ENCODE measurements at regions not wholly inside any gene's neighbourhood (a gene's known extent, or its start where the extent isn't known, plus 50 kb on each side); places are given as distances from the start of the nearest gene placed in this dataset.
"Not testable (repeated sequence)": the region's sequence is repeated elsewhere in the genome, so short reads cannot be mapped to it uniquely, and the experiment has no call there.

DNA sequence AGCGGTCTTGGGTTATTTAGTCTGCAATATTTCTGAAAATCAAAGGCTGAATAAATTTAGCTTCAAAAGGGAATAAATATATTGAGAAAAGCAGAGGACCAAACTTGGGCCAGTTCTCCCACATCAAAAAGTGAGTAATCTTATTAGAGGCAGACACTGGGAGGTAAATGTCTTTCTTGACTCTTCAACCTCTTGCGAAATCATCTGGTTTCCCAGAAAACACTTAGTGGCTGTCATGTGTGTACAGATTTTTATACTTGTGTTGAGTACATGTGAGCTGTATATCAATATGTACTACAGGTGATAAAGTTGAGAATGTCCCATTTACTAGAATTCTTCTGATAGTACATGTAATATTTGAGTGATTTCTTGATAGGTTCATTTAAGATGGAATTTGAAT is 454.9 kb downstream of the PRR16 start:
- DNase-seq (ENCODE audit: low spot score), result no peak

DNA sequence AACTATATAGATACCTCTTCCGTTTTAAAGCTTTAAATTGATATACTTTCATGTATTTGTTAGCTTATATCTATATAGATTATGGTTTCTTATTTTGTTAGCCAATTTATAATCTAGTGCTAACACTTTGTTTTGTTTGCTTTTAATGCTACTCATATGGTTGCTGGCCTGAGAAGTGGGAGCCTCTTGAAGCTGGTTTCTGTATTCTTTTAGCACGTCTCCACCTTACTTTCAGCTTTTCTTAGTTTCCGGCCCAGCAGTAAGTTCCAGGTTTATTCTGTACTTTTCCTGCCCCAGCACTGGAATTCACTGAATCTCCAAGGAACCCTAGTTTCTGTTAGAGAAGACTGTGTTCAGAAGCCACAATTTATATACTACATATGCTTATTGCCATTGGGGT is 458.9 kb downstream of the PRR16 start:
- no peak for DNase-seq (ENCODE audit: low spot score)

DNA sequence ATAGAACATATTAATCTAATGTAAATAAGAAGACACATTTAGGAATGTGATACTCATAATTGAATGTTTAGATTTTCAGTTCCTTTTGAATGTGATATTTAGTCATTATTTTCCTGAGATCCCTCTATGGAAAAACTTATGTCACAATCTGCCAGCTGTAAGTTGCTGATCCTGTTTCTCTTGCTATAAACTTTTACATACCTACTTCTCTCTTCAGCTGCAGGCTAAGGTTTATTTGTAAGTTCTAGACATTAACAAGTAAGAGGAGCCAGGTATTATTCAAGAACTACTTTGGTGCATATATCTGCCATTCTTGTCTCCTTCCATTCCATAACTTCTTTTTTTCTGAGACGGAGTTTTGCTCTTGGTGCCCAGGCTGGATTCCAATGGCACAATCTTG is 462.4 kb downstream of the PRR16 start:
- no peak for DNase-seq (ENCODE audit: low spot score)

DNA sequence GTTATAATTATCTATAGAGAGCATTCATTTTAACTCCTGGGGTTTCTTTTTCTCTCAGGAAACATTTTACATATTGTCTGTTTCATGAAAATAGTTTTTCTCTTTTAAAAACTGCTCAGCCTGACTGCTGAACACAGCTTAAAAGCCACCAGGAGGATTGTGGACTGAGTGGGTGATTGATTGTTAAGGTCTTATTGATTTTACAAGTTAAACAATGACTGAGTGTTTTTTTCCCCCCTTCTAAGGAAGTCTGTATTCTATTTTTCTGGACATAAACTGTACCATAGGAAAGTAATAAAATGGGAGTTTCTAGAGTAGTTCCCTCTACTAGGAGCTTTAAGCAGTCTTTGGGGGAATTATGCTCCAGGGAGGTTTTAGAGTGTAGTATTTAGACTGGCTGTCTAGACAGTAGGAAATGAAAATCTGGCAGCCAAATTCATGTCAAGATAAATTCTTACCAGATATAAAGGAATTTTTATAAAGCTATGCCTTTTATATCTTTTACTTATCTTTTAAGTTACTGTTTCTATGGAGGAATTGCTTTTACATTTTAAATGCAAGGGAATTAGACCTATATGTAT is 463.9 kb downstream of the PRR16 start:
- no peak for DNase-seq (ENCODE audit: low spot score)

DNA sequence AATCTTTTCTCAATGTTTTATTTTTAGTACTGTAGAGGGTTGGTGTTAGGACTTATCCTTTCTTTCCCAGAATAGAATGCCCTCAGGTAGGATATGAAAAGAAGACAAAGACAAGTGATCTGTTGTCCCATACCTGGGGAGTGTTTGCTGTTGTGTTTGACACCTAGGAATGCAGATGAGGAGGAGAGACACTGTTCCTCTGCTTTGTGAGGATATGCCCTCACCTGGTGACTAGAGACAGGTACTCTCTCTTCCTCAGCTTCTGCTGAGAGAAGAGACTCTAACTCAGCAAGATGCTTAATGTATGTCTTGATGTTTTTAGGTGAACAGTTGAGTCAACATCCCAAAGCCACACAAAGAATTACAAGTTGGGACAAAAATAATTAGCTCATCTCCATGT is 468.4 kb downstream of the PRR16 start:
- no peak for DNase-seq (ENCODE audit: low spot score)

DNA sequence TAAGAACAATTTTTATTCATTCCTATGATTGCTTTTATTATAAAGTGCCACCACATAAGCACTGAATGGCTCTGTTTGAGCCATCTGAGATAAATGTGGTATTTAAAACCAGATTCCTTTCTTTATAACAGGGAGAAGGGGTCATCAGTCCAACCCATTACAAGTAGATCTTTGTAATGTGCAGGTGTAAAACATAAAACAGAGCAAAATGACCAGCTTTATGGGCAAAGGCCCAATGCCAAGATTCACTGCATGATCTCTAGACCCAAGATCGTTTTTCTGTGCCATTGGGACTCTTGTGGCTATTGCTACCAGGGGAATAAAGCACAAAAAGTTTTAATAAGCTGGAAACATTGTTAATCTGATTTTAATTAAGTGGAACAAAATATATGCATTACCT is 469.9 kb downstream of the PRR16 start:
- DNase-seq (ENCODE audit: low spot score), result no peak

DNA sequence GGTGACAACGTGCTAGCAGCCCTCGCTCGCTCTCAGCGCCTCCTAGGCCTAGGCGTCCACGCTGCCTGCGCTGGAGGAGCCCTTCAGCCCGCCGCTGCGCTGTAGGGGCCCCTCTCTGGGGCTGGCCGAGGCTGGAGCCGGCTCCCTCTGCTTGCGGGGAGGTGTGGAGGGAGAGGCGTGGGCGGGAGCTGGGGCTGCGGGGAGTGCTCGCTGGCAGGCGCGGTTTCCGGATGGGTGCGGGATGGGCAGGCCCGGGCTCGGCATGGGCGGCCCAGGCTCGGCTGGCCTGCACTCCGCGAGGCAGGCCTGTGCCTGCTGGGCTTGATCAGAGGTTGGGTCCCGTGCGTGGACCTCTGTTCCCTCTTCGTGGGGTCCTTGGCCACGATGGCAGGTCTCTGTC is 472.6 kb downstream of the PRR16 start:
- no peak for DNase-seq (ENCODE audit: low spot score)

DNA sequence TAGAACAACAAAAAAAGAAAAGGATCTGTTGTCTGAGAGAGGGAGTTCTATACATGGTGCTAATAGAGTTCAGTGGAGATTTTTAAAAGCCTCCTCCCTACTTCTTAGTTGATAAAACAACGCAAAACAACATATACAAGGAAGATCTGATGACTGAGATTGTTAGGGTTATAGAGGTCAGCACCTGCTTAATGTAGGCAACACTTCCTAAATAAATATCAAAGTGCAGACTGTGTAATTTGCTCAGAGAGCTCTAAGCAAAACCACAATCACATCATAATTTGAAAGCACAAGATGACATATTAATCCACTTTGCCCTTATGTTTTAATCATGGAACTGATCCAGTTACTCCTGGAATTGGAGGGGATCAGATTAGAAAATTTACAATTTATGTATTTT is 474.5 kb downstream of the PRR16 start:
- no peak for DNase-seq (ENCODE audit: low spot score)

DNA sequence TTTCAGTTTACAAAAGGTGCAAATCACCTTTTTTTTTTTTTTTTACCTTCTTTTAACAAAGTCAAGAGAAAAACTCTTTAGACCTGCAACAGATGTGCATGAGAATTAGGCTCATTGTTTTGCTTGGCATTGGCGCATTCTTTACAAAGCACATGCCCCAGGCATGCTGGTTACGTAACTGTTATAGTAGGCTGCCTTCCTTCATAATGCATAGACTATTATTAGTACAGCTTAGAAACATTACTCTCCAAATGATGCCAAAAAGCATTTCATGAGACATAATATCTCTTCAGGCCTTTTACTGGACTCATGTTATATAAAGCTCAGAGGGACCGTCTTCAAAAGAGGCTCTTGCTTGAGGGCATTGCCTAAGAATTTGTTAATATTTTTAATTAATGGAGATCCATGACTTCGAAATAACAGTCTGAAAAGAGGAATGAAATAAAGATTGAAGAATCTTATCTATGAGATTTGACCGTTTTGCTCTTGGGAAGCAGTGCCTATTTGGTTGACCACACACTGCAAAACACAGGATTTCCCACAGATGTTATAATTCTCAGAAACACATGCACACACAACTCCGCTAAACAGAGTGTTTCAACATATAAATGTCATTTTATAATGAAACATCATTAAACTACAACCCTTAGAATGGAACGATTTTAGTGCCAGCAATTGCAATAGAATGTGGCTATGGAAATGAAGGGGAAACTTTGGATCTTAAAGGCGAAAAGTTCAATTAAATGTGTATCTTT is 478.7 kb downstream of the PRR16 start:
- DNase-seq (ENCODE audit: low spot score), result no peak

DNA sequence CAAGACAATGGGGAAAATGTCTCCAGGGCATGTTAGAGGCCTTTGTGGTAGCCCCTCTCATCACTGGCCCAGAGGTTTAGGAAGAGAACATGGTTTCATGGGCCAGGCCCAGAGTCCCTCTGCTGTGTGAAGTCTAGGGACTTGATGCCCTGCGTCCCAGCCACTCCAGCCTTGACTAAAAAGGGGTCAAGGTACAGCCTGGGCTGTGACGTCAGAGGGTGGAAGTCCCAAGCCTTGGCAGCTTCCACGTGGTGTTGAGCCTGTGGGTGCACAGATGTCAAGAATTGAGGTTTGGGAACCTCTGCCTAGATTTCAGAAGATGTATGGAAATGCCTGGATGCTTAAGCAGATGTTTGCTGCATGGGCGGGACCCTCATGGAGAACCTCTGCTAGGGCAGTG is 485.5 kb downstream of the PRR16 start:
- not testable (repeated sequence) for DNase-seq (ENCODE audit: low spot score)

DNA sequence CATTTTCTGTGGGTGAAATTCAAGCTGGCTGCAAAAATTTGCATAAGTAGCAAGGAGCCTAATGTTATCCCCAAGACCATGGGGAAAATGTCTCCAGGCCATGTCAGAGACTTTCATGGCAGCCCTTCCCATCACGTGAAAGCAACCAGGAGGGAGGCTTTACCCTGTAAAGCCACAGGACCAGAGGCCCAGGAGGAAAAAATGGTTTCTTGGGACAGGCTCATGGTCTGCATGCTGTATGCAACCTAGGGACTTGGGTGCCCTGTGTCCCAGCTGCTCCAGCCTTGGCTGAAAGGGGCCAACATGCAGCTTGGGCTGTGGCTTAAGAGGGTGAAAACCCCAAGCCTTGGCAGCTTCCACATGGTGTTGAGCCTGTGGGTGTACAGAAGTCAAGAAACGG is 489.3 kb downstream of the PRR16 start:
- not testable (repeated sequence) for DNase-seq (ENCODE audit: low spot score)

DNA sequence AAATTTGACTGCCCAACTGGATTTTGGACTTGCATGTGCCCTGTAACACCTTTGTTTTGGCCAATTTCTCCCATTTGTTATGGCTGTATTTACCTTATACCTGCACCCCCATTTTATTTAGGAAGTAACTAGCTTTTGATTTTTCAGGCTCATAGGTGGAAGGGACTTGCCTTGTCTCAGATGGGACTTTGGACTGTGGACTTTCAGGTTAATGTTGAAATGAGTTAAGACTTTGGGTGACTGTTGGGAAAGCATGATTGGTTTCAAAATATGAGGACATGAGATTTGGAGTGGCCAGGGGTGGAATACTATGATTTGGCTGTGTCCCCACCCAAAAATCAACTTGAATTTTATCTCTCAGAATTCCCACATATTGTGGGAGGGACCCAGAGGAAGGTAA is 490.2 kb downstream of the PRR16 start:
- DNase-seq (ENCODE audit: low spot score), result no peak

DNA sequence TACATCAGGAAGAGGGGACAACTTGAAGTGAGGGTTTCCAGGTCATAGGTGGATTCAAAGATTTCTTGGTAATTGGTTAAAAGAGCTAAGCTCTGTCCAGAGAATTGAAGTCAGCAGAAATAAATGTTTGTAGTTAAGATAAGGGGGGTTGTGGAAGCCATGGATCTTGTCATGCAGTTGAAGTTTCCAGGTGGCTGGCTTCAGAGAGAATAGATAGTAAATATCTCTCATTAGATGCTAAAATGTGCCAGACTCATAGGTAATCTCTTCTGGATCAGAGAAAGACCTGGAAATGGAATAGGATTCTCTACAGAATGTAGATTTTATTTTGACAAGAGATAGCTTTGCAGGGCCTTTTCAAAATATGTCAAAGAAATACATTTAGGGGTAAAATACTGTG is 491.7 kb downstream of the PRR16 start:
- DNase-seq (ENCODE audit: low spot score), result no peak

DNA sequence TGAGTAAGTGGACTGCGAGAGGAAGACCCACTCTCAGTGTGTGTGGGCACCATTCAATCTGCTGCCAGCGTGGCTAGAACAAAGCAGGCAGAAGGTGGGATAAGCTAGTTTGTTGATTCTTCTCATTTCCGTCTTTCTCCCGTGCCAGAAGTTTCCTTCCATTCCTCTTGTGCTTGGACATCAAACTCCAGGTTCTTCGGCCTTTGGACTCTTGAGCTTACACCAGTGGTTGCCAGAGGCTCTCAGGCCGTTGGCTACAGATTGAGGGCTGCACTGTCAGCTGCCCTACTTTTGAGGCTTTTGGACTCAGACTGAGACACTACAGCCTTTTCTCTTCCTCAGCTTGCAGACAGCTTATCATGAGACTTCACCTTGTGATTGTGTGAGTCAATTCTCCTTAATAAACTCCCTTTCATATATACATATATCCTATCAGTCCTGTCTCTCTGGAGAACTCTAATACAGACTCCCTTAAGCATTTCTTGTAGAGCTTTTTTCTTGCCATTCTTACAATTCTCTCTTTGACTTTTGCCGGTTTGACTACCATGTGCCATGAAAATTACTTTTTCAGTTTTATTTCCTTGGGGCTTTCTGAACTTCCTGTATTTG is 494.9 kb downstream of the PRR16 start:
- DNase-seq (ENCODE audit: low spot score), result no peak

DNA sequence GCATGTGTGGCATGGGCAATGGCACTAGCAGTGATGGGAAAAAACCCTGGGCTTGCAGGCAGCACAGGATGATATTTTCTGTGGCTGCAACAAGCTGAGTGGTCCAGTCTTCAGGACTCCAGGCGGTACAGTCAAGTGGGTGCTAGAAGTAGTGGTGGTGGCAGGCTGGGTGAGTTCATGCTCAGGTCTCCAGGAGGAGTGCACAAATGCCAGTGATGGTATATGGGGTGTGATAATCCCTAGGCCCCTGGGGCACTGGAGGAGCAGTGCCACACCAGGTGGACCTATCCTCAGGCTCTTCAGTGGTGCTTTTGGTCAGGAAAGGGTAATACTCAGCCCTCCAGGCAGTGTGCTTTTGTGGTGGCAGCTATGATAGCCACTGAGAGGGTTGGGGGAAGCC is 496.4 kb downstream of the PRR16 start:
- DNase-seq (ENCODE audit: low spot score), result no peak

DNA sequence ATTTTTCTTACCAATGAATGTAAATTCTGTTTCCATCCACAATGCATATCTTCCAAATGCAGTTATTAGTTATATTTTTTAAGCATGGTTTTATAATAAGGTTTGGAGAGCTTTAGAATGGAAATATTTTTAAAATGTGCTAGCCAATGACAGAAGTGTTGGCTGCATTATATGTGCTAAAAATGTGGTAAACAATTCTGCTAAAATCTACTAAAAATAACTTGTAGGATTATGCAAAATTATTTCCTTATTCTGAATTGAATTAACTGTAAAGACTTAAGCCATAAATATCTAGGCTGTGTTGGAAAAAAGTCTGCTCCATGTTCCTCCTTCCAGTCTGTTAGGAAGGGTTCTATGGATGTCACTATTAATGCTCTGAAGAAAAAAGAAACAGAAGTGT is 503.3 kb downstream of the PRR16 start:
- no peak for DNase-seq (ENCODE audit: low spot score)

DNA sequence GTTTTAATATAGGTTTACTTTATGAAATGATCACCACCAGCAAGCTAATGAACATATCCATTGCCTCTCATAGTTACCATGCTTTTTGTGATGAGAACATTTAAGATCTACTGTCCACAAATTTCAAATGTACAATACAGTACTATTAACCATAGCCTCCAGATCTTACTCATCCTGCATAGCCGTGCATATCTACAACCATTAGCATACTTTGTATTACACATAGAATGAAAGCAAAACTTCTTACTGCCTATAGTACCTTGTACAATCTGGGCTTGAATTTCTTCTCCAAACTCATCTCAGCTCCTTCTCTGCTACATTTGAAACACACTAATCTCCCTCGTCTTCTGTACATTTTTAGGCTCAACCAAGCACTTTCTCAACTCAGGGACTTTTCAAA is 510.6 kb downstream of the PRR16 start:
- no peak for DNase-seq (ENCODE audit: low spot score)

DNA sequence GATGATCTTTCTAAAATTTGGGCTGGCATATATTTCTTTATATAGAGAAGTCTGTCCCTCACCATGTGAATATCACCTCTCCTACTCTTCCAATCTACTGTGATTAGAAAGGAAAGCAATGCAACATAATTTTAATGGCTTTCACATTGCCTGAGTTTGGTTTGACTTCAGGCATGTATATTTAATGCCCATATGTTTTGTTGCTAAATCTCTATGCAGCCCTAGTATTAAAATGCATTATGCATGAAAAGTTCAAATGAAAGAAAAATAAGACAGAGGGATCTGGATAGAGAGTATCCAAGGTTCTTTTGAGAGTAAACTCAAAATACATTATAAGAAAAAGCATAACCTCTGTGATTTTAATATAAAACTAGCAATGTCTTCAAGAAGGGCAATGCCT is 518.3 kb downstream of the PRR16 start:
- no peak for DNase-seq (ENCODE audit: low spot score)

DNA sequence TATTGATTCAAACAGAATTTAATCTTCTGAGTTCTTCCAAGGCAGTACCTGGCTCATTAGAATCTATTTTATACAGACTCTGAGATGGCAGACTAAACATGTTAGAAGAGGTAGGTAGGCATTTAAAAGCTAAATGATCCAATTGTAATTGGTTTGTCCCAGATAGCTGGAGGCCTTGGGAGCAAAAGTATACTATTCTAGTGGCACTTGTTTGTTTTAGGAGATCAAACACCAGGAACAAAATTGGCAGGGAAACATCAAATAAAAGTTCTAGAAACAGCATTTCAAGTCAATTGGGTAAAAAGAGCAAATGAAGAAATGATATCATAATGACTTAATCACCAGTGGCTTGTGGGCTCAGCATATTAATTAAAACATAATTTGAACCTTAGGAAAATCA is 521.4 kb downstream of the PRR16 start:
- no peak for DNase-seq (ENCODE audit: low spot score)

DNA sequence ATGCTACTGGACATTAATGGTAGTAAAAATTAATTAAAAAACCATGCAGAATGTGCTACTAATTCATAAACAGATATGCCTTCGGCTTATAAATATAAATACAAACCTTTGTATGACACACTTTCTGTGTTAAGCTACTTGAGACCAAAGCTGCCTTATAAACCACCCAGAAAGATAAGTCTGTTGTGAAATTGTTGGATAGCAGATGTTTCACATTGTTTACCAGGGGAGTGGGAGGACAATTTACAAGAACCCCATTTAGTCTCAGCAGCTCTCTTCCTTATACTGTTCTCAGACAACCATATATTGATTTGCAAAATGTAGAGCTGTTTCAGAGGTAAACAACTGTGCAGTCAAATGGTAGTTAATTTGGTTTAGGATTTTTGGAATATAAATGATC is 524.4 kb downstream of the PRR16 start:
- no peak for DNase-seq (ENCODE audit: low spot score)

DNA sequence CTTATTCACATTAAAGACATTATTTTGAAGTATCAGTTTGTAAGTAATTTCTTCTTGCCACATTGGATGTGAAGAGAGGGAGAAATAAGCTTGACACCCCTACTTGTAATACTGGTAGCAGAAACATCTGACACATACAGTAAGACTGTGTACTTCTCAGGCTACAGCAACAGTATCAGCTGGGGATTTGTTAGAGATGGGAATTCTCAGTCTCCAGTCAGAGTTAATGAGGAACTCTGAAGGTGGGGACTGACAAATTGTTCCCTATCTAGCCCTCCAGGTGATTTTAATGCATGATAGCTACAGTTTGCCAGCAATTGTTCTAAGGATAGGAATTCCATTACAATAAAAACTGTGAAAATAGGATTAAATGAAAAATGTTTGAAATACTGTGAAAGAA is 524.8 kb downstream of the PRR16 start:
- DNase-seq (ENCODE audit: low spot score), result no peak

DNA sequence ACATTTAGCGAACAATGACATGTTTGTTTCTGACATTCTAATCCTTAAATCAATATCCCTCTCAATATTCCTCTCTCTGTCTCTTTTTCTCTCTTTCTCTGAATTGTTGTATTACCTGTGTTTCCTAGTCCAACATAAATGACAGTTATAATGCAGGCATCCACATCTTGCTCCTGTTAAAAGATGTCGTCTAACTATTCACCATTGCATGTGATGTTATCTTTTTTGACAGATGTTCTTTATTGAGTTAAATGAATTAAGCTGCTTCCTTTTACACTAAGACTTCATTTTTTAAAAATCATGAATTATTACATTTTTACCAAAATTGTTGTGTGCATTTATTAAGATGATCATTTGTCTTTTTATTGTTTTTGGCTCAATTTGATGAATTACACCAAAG is 527.5 kb downstream of the PRR16 start:
- DNase-seq (ENCODE audit: low spot score), result no peak

DNA sequence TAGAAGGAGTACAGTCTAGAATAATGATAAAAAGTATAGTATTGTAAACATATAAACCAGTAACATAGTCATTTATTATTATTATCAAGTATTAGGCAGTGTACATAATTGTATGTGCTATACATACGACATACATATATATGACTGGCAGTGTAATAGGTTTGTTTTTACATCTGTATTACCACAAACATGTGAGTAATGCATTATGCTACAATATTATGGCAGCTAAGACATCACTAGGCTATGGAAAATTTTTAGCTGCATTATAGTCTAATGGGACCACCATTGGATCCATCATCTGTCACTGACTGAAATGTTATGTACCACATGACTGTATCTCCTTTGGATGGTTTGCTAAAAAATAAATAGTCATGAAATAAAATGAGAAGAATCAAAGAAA is 530.0 kb downstream of the PRR16 start:
- DNase-seq (ENCODE audit: low spot score), result no peak

DNA sequence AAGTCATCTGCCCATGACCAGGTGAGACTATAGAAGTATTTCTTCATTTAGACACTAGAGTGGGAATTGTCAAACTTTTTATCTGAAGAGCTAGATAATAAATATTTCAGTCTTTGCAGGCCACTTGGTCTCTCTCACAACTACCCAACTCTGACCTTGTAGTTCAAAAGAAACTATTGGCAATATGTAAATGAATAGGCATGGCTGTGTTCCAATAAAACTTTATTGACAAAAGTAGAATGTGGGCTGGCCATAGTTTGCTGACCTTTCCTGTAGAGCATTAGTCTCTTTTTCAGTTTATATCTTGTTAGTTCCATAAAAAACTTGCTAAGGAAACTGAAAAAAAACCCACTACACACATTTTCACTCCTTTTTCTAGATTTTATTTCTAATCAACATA is 535.5 kb downstream of the PRR16 start:
- DNase-seq (ENCODE audit: low spot score), result no peak

Data from Ammon's horn (tissue), 1 donor.